ENCODE measurements at regions not wholly inside any gene's neighbourhood (a gene's known extent, or its start where the extent isn't known, plus 50 kb on each side); places are given as distances from the start of the nearest gene placed in this dataset.

- no peak for DNase-seq (ENCODE audit: low spot score)
These were observed 194.8 kb upstream of the PRSS16 start for GRCh38 chr6:27052731-27053082.

- no peak for DNase-seq (ENCODE audit: low spot score)
These were observed 193.8 kb upstream of the PRSS16 start for GRCh38 chr6:27053738-27054137.

- DNase-seq (ENCODE audit: low spot score), result no peak
These were observed 190.9 kb upstream of the PRSS16 start for GRCh38 chr6:27056615-27057014.

GRCh38 chr6:27059621-27060425 is 187.7 kb upstream of the PRSS16 start:
- peak; percentile 2 for DNase-seq (ENCODE audit: low spot score)

GRCh38 chr6:27061235-27061993 is 186.1 kb upstream of the PRSS16 start:
- no peak for DNase-seq (ENCODE audit: low spot score)

GRCh38 chr6:27062755-27063154 is 184.7 kb upstream of the PRSS16 start:
- no peak for DNase-seq (ENCODE audit: low spot score)

- no peak for DNase-seq (ENCODE audit: low spot score)
These were observed 182.3 kb upstream of the PRSS16 start for GRCh38 chr6:27065183-27065582.

GRCh38 chr6:27066381-27066780 is 181.1 kb upstream of the PRSS16 start:
- DNase-seq (ENCODE audit: low spot score), result no peak

- DNase-seq (ENCODE audit: low spot score), result no peak
These were observed 180.7 kb upstream of the PRSS16 start for GRCh38 chr6:27066802-27067201.

- DNase-seq (ENCODE audit: low spot score), result no peak
These were observed 174.1 kb upstream of the PRSS16 start for GRCh38 chr6:27073441-27073840.

GRCh38 chr6:27076116-27076515 is 171.4 kb upstream of the PRSS16 start:
- no peak for DNase-seq (ENCODE audit: low spot score)

- DNase-seq (ENCODE audit: low spot score), result peak; percentile 62
These were observed 168.7 kb upstream of the PRSS16 start for GRCh38 chr6:27078734-27079357.

- DNase-seq (ENCODE audit: low spot score), result no peak
These were observed 166.3 kb upstream of the PRSS16 start for GRCh38 chr6:27081188-27081587.

GRCh38 chr6:27081931-27082330 is 165.6 kb upstream of the PRSS16 start:
- DNase-seq (ENCODE audit: low spot score), result no peak

- DNase-seq (ENCODE audit: low spot score), result no peak
These were observed 159.4 kb upstream of the PRSS16 start for GRCh38 chr6:27088068-27088467.

- DNase-seq (ENCODE audit: low spot score), result peak; percentile 67
These were observed 155.7 kb upstream of the PRSS16 start for GRCh38 chr6:27091661-27092315.

- DNase-seq (ENCODE audit: low spot score), result no peak
These were observed 155.2 kb upstream of the PRSS16 start for GRCh38 chr6:27092316-27092692.

- DNase-seq (ENCODE audit: low spot score), result no peak
These were observed 151.6 kb upstream of the PRSS16 start for GRCh38 chr6:27095914-27096313.

GRCh38 chr6:27096834-27097511 is 150.5 kb upstream of the PRSS16 start:
- no peak for DNase-seq (ENCODE audit: low spot score)

- no peak for DNase-seq (ENCODE audit: low spot score)
These were observed 148.5 kb upstream of the PRSS16 start for GRCh38 chr6:27098956-27099355.

GRCh38 chr6:27100921-27101320 is 146.6 kb upstream of the PRSS16 start:
- DNase-seq (ENCODE audit: low spot score), result no peak

GRCh38 chr6:27101824-27102223 is 145.7 kb upstream of the PRSS16 start:
- no peak for DNase-seq (ENCODE audit: low spot score)
